ENCODE measurements at regions not wholly inside any gene's neighbourhood (a gene's known extent, or its start where the extent isn't known, plus 50 kb on each side); places are given as distances from the start of the nearest gene placed in this dataset.

DNA sequence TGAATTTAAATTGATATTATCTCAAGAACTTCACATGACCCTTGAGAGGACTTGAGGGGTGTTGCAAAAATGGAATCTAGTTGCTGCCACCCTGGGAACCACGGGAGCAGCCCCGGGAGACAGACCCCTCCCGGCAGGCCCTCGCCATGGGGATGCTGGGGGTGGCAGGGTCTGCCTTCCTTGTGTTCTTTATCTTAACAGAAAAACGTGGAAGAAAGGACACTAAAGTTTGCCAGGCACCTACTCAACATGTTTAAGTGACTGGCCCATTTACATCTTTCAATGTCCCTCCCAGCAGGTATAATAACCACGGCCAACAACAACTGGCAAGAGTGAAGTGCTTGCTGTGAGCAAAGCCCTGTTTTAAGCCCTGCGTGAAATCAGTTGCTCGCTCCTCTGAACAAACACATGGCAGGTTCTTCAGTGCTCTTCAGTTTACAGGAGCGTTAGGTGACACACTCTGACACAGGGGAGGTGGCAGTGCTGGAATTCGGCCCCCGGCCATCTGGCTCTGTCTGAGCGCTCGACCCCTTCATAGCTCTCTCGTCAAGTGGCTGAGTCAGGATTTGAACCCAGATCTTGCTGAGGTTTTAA lies 112.5 kb downstream of the ASB7 start:
- ChIA-PET CTCF (no interaction called here), RAD21 (ENCODE audit: low non-redundant PET in 1 of 2, low total read pairs in 2 of 2, uncharacterized antibody in 2 of 2, unreplicated experiment in 2 of 2) (no interaction called here), POLR2A (interaction anchor here (0.9 to 4.5 kb wide), 3 partner anchors 7 to 19 kb away, joined by 3 to 29 read pairs (median 5); no protein-coding TSS in a partner anchor)
- H3K4me1 ChIP-seq (ENCODE audit: control insufficient read depth in 1 of 2, insufficient read depth in 2 of 2, low read length in 2 of 2), result peaks cover 47 to 84% of the 10 kb centered on the region in 2 experiments
- no TSS peak for BruUV-seq (replicated peaks)
- H2AFZ ChIP-seq (ENCODE audit: low read depth, low read length, poor library complexity, severe bottlenecking), result no peak overlapping the region
- no peaks in the 10 kb centered on the region for H3K27me3 ChIP-seq (ENCODE audit: insufficient read depth, low read length)
- no peaks in the 10 kb centered on the region for H3K9me3 ChIP-seq (ENCODE audit: control insufficient read depth in 1 of 2, insufficient read depth in 1 of 2, low read depth in 1 of 2, low read length in 2 of 2)
- no peaks in the 10 kb centered on the region for H3K9me2 ChIP-seq (ENCODE audit: insufficient read depth)
- peak overlapping the region; percentile 35 for H3K4me2 ChIP-seq (ENCODE audit: low read length)
- H3K9ac ChIP-seq (ENCODE audit: low read length), result peak overlapping the region; percentile 68
- TF ChIP-seq, protein P1, sequence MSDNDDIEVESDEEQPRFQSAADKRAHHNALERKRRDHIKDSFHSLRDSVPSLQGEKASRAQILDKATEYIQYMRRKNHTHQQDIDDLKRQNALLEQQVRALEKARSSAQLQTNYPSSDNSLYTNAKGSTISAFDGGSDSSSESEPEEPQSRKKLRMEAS (IDR thresholded peaks at IDR 0.05), result no peak
- TF ChIP-seq ZNF274 (IDR thresholded peaks at IDR 0.05; ENCODE audit: low read depth, low read length), result no peak
- TF ChIP-seq SP1 (IDR thresholded peaks at IDR 0.05; ENCODE audit: low read depth), result no peak
- TF ChIP-seq ELF1 (IDR thresholded peaks at IDR 0.05; ENCODE audit: borderline replicate concordance, low read depth), result no peak
- TF ChIP-seq JUND (IDR thresholded peaks at IDR 0.05), result no peak
- TF ChIP-seq CEBPB (IDR thresholded peaks at IDR 0.05; ENCODE audit: low read depth), result no peak
- no peak for TF ChIP-seq YY1 (IDR thresholded peaks at IDR 0.05; ENCODE audit: extremely low read depth, insufficient replicate concordance, low read depth, low read length)
- TF ChIP-seq, protein P2, sequence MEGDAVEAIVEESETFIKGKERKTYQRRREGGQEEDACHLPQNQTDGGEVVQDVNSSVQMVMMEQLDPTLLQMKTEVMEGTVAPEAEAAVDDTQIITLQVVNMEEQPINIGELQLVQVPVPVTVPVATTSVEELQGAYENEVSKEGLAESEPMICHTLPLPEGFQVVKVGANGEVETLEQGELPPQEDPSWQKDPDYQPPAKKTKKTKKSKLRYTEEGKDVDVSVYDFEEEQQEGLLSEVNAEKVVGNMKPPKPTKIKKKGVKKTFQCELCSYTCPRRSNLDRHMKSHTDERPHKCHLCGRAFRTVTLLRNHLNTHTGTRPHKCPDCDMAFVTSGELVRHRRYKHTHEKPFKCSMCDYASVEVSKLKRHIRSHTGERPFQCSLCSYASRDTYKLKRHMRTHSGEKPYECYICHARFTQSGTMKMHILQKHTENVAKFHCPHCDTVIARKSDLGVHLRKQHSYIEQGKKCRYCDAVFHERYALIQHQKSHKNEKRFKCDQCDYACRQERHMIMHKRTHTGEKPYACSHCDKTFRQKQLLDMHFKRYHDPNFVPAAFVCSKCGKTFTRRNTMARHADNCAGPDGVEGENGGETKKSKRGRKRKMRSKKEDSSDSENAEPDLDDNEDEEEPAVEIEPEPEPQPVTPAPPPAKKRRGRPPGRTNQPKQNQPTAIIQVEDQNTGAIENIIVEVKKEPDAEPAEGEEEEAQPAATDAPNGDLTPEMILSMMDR (IDR thresholded peaks at IDR 0.05 in 2 of 3, conservative IDR thresholded peaks at IDR 0.05 in 1 of 3; ENCODE audit: borderline replicate concordance in 1 of 3, insufficient read depth in 1 of 3, low read depth in 2 of 3, low read length in 2 of 3), result no peak
- no peak for TF ChIP-seq RAD21 (IDR thresholded peaks at IDR 0.05; ENCODE audit: low read depth)
- TF ChIP-seq POLR2A (IDR thresholded peaks at IDR 0.05; ENCODE audit: borderline replicate concordance, extremely low read depth, insufficient read depth, insufficient read length), result no peak
- TF ChIP-seq, protein P3, sequence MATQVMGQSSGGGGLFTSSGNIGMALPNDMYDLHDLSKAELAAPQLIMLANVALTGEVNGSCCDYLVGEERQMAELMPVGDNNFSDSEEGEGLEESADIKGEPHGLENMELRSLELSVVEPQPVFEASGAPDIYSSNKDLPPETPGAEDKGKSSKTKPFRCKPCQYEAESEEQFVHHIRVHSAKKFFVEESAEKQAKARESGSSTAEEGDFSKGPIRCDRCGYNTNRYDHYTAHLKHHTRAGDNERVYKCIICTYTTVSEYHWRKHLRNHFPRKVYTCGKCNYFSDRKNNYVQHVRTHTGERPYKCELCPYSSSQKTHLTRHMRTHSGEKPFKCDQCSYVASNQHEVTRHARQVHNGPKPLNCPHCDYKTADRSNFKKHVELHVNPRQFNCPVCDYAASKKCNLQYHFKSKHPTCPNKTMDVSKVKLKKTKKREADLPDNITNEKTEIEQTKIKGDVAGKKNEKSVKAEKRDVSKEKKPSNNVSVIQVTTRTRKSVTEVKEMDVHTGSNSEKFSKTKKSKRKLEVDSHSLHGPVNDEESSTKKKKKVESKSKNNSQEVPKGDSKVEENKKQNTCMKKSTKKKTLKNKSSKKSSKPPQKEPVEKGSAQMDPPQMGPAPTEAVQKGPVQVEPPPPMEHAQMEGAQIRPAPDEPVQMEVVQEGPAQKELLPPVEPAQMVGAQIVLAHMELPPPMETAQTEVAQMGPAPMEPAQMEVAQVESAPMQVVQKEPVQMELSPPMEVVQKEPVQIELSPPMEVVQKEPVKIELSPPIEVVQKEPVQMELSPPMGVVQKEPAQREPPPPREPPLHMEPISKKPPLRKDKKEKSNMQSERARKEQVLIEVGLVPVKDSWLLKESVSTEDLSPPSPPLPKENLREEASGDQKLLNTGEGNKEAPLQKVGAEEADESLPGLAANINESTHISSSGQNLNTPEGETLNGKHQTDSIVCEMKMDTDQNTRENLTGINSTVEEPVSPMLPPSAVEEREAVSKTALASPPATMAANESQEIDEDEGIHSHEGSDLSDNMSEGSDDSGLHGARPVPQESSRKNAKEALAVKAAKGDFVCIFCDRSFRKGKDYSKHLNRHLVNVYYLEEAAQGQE (IDR thresholded peaks at IDR 0.05; ENCODE audit: low read depth), result no peak
- TF ChIP-seq CBX3 (IDR thresholded peaks at IDR 0.05; ENCODE audit: low read depth), result no peak
- TF ChIP-seq EGR1 (IDR thresholded peaks at IDR 0.05; ENCODE audit: low read depth), result no peak
- TF ChIP-seq, protein P4, sequence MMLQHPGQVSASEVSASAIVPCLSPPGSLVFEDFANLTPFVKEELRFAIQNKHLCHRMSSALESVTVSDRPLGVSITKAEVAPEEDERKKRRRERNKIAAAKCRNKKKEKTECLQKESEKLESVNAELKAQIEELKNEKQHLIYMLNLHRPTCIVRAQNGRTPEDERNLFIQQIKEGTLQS (IDR thresholded peaks at IDR 0.05), result no peak
- TF ChIP-seq, protein P5, sequence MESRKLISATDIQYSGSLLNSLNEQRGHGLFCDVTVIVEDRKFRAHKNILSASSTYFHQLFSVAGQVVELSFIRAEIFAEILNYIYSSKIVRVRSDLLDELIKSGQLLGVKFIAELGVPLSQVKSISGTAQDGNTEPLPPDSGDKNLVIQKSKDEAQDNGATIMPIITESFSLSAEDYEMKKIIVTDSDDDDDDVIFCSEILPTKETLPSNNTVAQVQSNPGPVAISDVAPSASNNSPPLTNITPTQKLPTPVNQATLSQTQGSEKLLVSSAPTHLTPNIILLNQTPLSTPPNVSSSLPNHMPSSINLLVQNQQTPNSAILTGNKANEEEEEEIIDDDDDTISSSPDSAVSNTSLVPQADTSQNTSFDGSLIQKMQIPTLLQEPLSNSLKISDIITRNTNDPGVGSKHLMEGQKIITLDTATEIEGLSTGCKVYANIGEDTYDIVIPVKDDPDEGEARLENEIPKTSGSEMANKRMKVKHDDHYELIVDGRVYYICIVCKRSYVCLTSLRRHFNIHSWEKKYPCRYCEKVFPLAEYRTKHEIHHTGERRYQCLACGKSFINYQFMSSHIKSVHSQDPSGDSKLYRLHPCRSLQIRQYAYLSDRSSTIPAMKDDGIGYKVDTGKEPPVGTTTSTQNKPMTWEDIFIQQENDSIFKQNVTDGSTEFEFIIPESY (IDR thresholded peaks at IDR 0.05; ENCODE audit: extremely low read depth, insufficient replicate concordance, low read length), result no peak
- no peak for TF ChIP-seq SRF (IDR thresholded peaks at IDR 0.05; ENCODE audit: low read depth)
- no peak for TF ChIP-seq EZH2 (IDR thresholded peaks at IDR 0.05)
- TF ChIP-seq SIN3A (IDR thresholded peaks at IDR 0.05; ENCODE audit: low read depth), result no peak
- no peak for TF ChIP-seq ZFX (IDR thresholded peaks at IDR 0.05)
- no peak for TF ChIP-seq TCF7L2 (IDR thresholded peaks at IDR 0.05; ENCODE audit: borderline replicate concordance, extremely low read depth, insufficient read depth, insufficient read length)
- H3K36me3 ChIP-seq (ENCODE audit: control insufficient read depth in 1 of 2, insufficient read depth in 2 of 2, low read length in 2 of 2), result no peaks in the 10 kb centered on the region; a peak in 1 of 4 replicates
- H3K27ac ChIP-seq (ENCODE audit: low read depth, low read length), result peak overlapping the region; percentile 92
- ATAC-seq, result no peak
- no peaks in the 10 kb centered on the region for H4K20me1 ChIP-seq (ENCODE audit: insufficient read depth)
- no peak overlapping the region for H3K4me3 ChIP-seq (replicated peaks in 1 of 2; ENCODE audit: low read depth in 1 of 2, low read length in 2 of 2)
- H3K79me2 ChIP-seq (ENCODE audit: insufficient read depth, low read length), result no peaks in the 10 kb centered on the region
- intact Hi-C loops (cut with micrococcal nuclease), result no loop called here
- no peak for DNase-seq (ENCODE audit: low read depth, low spot score)
